ELR (cell line): ENCODE measurements at regions not wholly inside any gene's neighbourhood (a gene's known extent, or its start where the extent isn't known, plus 50 kb on each side); places are given as distances from the start of the nearest gene placed in this dataset.
A peak's percentile ranks its signal among the peaks of the same experiment; 100 is the strongest.

Source experiments
- DNase-seq: peaks from one replicate; pipeline ENCODE4 v3.0.0-alpha.2; 2015; ENCODE audit warnings: low read depth

GRCh38 chr7:24341691-24342413, 57.9 kb downstream of the NPY start:
- DNase-seq = no peak

DNA sequence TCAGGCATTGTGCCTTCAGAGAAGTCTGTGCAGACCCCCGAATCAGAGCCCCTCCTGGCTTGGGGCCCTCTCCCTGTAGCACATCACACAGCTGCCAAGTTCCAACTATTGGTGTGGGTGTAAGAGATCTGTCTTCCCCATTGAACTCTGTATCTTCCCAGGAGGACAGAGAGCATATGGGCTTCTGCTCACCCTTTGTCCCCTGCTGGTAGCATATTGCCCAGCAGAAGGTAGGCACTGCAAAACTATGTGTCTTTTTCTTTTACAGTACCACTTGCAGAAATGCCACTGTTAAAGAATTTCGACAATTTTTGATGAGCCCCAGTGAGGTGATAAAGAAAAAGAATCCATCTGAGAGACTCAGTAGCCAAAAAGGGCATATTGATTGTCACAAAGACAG, 59.6 kb downstream of the NPY start:
- no peak for DNase-seq

- peak; percentile 49 for DNase-seq
These were observed 62.1 kb downstream of the NPY start for GRCh38 chr7:24346129-24346528.

- DNase-seq = peak; percentile 37
These were observed 62.7 kb downstream of the NPY start for GRCh38 chr7:24346716-24347115.

DNA sequence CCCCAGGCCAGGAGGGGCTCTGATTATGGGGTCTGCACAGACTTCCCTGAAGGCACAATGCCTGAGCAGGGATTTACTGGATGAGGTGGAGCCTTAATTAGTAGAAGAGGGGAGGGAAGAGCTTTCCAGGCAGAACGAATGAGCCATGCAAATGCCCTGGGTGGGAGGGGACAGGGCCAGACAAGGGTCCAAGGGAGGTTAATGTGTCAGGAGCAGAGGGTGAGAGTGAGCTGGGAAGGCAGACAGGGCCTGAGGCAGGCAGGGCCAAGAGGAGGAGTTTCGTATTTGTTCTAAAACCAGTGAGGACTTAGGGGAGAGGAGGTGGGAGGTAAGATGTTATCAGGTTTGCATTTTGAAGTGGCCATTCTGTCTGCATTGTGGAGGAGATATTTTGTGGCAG, 65.3 kb downstream of the NPY start:
- DNase-seq = no peak

GRCh38 chr7:24354456-24354855, 70.5 kb downstream of the NPY start:
- no peak for DNase-seq

GRCh38 chr7:24356718-24357386, 72.9 kb downstream of the NPY start:
- no peak for DNase-seq

- DNase-seq = no peak
These were observed 77.0 kb downstream of the NPY start for GRCh38 chr7:24361001-24361400.

- DNase-seq = no peak
These were observed 81.6 kb downstream of the NPY start for GRCh38 chr7:24365606-24366005.

DNA sequence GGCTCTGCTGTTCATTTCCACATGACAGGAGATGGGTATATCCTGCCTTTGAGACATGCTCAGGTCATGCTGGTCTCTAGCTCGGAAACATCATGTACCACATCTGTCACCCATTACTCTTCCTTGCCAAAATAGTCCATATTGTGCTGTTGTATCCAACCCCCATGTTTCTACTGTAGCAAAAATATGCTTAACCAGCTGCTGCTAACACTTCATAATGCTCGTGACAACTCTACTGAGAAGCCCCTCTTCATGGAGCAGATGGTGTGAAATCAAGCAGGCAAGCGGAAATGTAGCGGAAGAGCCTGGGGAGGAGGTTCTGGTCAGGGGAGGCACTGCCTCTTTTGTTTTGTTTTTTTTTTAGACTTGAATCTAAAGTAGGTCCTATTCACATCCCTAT, 82.9 kb downstream of the NPY start:
- DNase-seq = no peak

- peak; percentile 15 for DNase-seq
These were observed 84.2 kb downstream of the NPY start for GRCh38 chr7:24368161-24368560.

DNA sequence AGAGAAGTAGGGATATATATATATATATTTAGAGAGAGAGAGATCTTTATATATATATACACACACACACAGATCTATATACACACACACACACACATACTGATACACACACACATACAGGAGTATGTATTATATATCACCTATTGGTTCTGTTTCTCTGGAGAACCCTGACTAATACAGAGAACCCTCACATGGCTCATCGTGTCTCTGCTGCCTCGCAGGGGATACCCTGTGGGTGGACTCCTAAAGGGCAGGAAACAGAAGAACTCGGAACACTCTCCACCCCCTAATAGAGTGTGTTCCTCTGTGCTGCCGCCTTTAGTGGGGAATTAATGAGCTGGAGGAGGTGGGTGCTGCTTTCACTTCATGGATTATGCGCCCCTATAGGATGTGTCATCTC, 86.6 kb downstream of the NPY start:
- no peak for DNase-seq

DNA sequence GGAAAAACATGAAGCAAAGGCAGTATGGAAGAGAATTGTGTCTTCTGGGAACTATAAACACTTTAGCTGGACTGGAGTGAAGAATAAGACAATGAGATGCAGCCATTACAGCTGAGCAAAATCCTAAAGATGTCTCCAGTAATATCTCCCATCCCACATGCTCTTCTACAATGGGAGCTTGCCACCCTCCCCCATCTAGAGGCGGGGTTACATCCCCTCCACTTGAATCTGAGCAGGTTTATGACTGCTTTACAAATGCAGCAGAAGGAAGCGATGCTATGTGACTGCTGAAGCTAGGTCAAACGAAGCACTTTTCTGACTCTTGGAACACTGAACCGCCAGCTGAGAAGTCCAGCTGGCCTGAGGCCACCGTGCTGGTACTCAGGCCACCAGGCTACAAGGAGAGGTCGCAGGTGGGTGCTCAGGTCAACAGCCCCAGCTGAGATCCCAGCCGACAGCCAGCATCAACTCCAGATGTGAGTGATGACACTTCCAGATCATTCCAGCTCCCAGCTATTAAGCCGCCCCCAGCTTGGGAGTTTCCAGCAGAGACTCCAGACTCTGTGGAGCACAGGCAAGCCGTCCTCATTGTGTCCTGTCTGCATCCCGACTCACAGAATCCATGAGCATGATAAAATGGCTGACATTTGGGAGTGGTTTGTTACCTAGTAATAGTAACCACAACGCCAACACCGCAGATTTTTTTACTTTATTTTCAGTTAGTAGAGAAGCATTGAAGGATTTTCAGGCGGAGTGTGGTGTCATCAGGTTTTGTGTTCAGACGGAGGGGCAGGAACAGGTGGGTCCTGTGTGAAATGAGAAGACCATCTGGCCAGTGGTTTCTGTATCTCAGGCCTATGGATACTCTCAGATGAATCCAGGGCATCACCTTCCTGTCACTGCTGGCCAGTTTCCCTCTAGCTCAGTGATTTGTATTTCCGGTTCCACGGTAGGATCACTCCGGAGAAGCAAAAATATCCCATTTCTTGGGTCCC, 89.3 kb downstream of the NPY start:
- DNase-seq = no peak

GRCh38 chr7:24378871-24379616, 95.1 kb downstream of the NPY start:
- DNase-seq = peak; percentile 89

- peak; percentile 70 for DNase-seq
These were observed 98.0 kb downstream of the NPY start for GRCh38 chr7:24381894-24382505.

GRCh38 chr7:24383055-24383454, 99.1 kb downstream of the NPY start:
- DNase-seq = no peak

- no peak for DNase-seq
These were observed 100.5 kb downstream of the NPY start for GRCh38 chr7:24384362-24385030.

DNA sequence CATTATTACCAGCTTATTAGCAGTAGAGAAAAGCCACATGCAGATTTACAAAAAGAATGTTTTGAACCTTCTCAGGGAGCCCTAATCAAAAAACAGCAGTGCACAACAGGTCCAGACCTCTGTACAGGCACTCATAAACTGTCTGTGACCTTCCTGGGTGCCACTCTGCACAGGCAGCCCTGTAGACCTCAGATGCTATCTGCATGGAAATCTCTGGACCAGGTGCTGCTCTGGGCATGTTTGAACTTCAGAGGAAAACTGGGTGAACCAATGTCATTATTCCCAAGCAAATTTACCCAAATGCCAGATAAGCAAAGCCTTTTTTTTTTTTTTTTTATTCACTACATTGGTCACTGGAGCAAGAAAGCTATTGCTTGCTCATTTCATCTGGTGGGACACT, 104.2 kb downstream of the NPY start:
- DNase-seq = no peak

- no peak for DNase-seq
These were observed 106.6 kb downstream of the NPY start for GRCh38 chr7:24390376-24391157.

GRCh38 chr7:24392774-24393173, 108.8 kb downstream of the NPY start:
- no peak for DNase-seq
